ENCODE measurements at regions not wholly inside any gene's neighbourhood (a gene's known extent, or its start where the extent isn't known, plus 50 kb on each side); places are given as distances from the start of the nearest gene placed in this dataset.

- Histone ChIP-seq H3K4me2 (ENCODE audit: low read length) (no peak overlapping the region), H3K4me1 (ENCODE audit: insufficient read depth, low read length, poor library complexity, severe bottlenecking) (no peaks in the 10 kb centered on the region), H3K27ac (ENCODE audit: low read depth, low read length, poor library complexity, severe bottlenecking) (no peak overlapping the region), H3K9me2 (ENCODE audit: insufficient read depth, low read length) (no peaks in the 10 kb centered on the region), H4K20me1 (ENCODE audit: insufficient read depth, low read length) (no peaks in the 10 kb centered on the region), H3K9me3 (ENCODE audit: low read length) (no peaks in the 10 kb centered on the region), H2AFZ (ENCODE audit: low read length) (no peak overlapping the region), H3K4me3 (ENCODE audit: low read depth, low read length, poor library complexity, severe bottlenecking) (no peak overlapping the region), H3K36me3 (ENCODE audit: insufficient read depth, low read length) (no peaks in the 10 kb centered on the region), H3K79me2 (ENCODE audit: insufficient read depth, low read depth, low read length) (no peaks in the 10 kb centered on the region)
- no peak for DNase-seq (ENCODE audit: low spot score)
- intact Hi-C loops (cut with micrococcal nuclease; ENCODE audit: unreplicated experiment): no loop called here
- POLR2A ChIA-PET: no interaction called here
- BruUV-seq (replicated peaks): no TSS peak
- CTCF ChIA-PET (ENCODE audit: unreplicated experiment): no interaction called here
- TF ChIP-seq EZH2phosphoT487 (IDR thresholded peaks at IDR 0.05; ENCODE audit: borderline replicate concordance, low read depth, low read length) (no peak), CTCF (conservative IDR thresholded peaks at IDR 0.05; ENCODE audit: low read length) (no peak)
Measured at GRCh38 chr9:92187989-92188714, 72.9 kb upstream of the SPTLC1 start.

DNA sequence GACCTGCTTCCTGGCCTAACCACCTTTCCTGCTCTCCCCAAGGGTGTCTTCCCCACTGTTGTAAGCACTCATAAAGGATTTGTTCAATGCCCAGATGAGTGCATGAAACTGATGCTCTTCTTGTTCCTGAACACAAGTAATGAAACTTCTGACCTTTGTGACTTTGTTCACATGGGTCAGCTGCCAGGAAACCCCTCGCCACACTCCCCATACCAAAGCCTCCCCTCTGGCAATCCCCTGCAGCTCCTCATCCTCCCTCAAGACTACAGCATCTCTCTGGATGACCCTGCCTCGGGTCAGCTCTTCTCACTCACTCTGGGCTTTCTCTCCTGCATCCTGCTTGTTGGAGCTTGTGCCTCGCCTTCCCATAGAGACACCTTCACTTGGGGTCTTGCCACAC, 72.2 kb upstream of the SPTLC1 start:
- Histone ChIP-seq H3K27ac (ENCODE audit: low read depth, low read length, poor library complexity, severe bottlenecking) (no peak overlapping the region), H3K9me3 (ENCODE audit: low read length) (no peaks in the 10 kb centered on the region), H2AFZ (ENCODE audit: low read length) (no peak overlapping the region), H4K20me1 (ENCODE audit: insufficient read depth, low read length) (no peaks in the 10 kb centered on the region), H3K79me2 (ENCODE audit: insufficient read depth, low read depth, low read length) (no peaks in the 10 kb centered on the region), H3K36me3 (ENCODE audit: insufficient read depth, low read length) (no peaks in the 10 kb centered on the region), H3K4me3 (ENCODE audit: low read depth, low read length, poor library complexity, severe bottlenecking) (no peak overlapping the region), H3K4me2 (ENCODE audit: low read length) (no peak overlapping the region), H3K4me1 (ENCODE audit: insufficient read depth, low read length, poor library complexity, severe bottlenecking) (no peaks in the 10 kb centered on the region), H3K9me2 (ENCODE audit: insufficient read depth, low read length) (no peaks in the 10 kb centered on the region)
- ChIA-PET CTCF (ENCODE audit: unreplicated experiment) (no interaction called here), POLR2A (no interaction called here)
- no TSS peak for BruUV-seq (replicated peaks)
- intact Hi-C loops (cut with micrococcal nuclease; ENCODE audit: unreplicated experiment): no loop called here
- no peak for DNase-seq (ENCODE audit: low spot score)
- no peak for TF ChIP-seq EZH2phosphoT487 (IDR thresholded peaks at IDR 0.05; ENCODE audit: borderline replicate concordance, low read depth, low read length)

- no peaks in the 10 kb centered on the region for H3K79me2 ChIP-seq (ENCODE audit: insufficient read depth, low read depth, low read length)
- no peaks in the 10 kb centered on the region for H3K4me1 ChIP-seq (ENCODE audit: insufficient read depth, low read length, poor library complexity, severe bottlenecking)
- DNase-seq (ENCODE audit: low spot score): no peak
- POLR2A ChIA-PET: interaction anchor here (0.6 kb wide), 1 partner anchor 218 kb away, joined by 4 read pairs; no protein-coding TSS in a partner anchor
- H3K27ac ChIP-seq (ENCODE audit: low read depth, low read length, poor library complexity, severe bottlenecking): no peak overlapping the region
- no peak overlapping the region for H2AFZ ChIP-seq (ENCODE audit: low read length)
- no peaks in the 10 kb centered on the region for H3K9me3 ChIP-seq (ENCODE audit: low read length)
- BruUV-seq (replicated peaks): no TSS peak
- no peaks in the 10 kb centered on the region for H3K9me2 ChIP-seq (ENCODE audit: insufficient read depth, low read length)
- H3K4me3 ChIP-seq (ENCODE audit: low read depth, low read length, poor library complexity, severe bottlenecking): no peak overlapping the region
- no peaks in the 10 kb centered on the region for H3K36me3 ChIP-seq (ENCODE audit: insufficient read depth, low read length)
- H4K20me1 ChIP-seq (ENCODE audit: insufficient read depth, low read length): no peaks in the 10 kb centered on the region
- H3K4me2 ChIP-seq (ENCODE audit: low read length): no peak overlapping the region
- TF ChIP-seq EZH2phosphoT487 (IDR thresholded peaks at IDR 0.05; ENCODE audit: borderline replicate concordance, low read depth, low read length) (no peak), CTCF (conservative IDR thresholded peaks at IDR 0.05; ENCODE audit: low read length) (no peak)
- intact Hi-C loops (cut with micrococcal nuclease; ENCODE audit: unreplicated experiment): no loop called here
- CTCF ChIA-PET (ENCODE audit: unreplicated experiment): no interaction called here
Measured at GRCh38 chr9:92186631-92187030, 71.4 kb upstream of the SPTLC1 start.

Measured in OCI-LY7 (cell line).